Stimulated activated CD4-positive, alpha-beta T cell treated with anti-CD3 and anti-CD28 coated beads, Interleukin-1b, Interleukin-23, amount 100 ng/mL, for 48 hours (primary cell): ENCODE measurements at regions not wholly inside any gene's neighbourhood (a gene's known extent, or its start where the extent isn't known, plus 50 kb on each side); places are given as distances from the start of the nearest gene placed in this dataset.
"Not testable (repeated sequence)": the region's sequence is repeated elsewhere in the genome, so short reads cannot be mapped to it uniquely, and the experiment has no call there.

ENCODE experiments used
- DNase-seq: peaks from one replicate; pipeline ENCODE4 v3.0.0-alpha.2; 2020

DNA sequence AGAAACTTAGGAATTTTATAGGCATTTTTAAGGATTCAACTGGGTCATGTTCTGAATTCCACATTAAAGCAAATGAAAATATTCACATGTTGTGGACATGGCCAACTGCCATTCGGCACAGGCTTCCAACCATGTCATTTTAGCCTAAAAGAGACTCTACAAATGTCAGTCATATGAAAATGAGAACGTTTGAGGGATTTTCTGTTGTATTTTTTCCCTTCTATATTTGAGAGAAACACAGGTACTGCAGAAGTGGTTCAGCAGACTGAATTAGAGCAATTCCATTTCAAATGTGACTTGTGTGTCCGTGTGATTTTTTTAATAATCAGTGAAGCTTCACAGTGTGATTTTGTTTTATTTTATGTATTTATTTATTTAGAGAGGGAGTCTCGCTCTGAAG is 124.3 kb downstream of the TP53TG3F start:
- not testable (repeated sequence) for DNase-seq

DNA sequence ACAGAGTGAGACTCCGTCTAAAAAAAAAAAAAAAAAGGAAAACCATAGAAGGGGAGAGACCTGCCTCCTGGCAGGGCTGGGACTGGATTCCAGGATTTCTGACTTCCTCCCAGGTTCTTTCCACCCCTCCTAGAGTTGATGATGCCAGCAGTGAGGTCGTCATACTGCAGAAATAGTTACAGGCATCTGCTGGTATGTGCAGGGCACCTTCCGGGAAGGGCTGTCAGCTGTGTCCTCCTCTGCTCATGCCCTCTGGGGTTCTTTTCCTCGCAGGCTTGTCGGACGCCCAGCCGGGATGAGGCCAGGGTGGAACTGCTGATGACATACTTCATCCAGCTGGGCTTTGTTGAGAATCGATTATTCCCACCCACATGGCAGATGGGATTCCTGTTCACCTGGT is 129.2 kb downstream of the TP53TG3F start:
- not testable (repeated sequence) for DNase-seq

DNA sequence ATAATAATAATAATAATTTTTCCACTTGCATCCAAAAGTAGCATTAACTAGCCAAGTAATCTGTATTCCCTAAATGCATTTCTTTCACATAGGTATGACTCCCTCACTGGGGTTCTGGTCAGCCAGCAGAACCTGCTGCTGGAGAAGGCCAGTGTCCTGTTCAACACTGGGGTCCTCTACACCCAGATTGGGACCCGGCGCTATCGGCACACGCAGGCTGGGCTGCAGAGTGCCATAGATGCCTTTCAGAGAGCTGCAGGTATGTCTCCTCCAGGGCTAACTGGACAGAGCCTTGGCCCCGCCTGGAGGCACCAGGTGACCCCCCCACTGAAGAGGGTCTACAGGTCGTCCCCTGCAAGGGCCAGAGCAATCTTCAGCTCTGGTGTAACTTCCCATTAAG is 133.9 kb downstream of the TP53TG3F start:
- not testable (repeated sequence) for DNase-seq

DNA sequence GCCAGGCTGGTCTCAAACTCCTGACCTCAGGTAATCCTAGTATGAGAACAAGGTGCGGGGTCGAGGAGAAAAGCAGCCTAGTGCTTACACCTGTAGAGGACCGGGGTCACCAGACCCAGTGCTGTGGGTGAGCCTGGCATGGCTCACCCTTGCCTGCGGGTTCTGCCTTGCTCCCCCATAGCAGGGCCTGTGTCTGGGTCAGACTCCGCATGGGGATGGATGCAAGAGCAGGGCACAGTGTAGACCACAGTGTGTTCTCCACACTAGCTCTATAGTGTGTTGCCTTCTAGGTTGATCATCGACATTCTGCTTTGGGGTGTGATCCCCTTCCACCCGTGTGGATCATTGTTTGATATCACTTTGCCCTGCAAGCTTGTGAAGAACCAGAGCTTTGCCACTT is 135.7 kb downstream of the TP53TG3F start:
- DNase-seq = not testable (repeated sequence)

DNA sequence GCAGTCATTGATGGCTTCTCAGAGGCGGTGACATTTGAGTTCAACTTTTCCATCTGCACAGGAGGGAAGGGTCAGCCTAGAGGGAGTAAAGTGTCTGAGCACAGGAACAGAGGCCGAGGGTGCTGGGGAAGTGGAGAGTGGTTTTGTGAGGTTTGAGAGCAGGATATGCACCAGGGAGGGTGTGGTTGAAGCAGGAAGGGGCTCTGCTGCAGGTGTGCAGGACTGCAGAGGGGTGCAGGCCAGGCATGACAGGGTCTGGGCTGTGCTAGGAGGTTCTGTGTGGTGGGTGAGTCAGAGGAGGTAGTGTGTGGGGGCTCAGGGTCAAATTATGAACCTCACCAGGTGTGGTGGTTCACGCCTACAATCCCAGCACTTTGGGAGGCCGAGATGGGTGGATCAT is 141.6 kb downstream of the TP53TG3F start:
- DNase-seq = not testable (repeated sequence)

DNA sequence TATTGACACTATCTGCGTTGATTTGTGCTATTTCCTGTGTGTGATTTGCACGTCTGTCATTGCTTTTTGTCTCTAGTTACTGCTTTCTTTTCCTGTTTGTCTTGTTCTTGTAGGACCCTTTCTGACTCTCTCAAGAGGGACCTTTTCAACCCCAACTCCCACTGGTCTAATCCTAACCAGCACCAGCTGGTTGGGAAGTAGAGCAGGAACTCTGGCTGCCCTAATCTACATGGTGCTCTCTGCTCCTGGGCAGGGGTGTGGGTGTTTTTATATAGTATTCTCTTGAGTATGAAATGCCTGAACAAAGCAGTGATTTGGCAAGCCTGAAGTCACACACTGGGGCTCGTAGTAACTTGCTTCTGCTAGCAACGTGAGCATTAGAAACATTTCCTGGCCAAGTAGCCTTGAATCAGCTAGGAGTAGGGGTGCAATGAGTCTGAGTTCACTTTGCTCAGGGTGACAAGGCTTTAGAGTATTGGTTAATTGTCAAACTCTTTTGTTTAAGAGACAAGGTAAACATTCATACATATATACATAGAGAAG is 164.2 kb downstream of the TP53TG3F start:
- not testable (repeated sequence) for DNase-seq

DNA sequence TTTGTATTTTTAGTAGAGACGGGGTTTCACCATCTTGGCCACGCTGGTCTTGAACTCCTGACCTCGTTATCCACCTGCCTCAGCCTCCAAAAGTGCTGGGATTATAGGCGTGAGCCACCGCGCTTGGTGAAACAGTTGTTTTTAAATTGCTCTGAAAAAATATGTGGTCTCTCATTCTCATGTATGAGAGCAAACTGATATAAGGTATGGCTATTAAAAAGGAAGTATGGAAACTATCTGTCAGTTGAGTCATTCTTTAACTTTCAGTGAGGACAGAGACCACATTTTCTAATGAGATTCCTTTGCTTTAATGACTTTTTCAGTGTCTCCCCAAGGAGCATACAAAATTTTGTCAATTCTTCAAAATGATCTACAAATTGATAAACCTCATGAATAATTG is 169.5 kb downstream of the TP53TG3F start:
- not testable (repeated sequence) for DNase-seq

DNA sequence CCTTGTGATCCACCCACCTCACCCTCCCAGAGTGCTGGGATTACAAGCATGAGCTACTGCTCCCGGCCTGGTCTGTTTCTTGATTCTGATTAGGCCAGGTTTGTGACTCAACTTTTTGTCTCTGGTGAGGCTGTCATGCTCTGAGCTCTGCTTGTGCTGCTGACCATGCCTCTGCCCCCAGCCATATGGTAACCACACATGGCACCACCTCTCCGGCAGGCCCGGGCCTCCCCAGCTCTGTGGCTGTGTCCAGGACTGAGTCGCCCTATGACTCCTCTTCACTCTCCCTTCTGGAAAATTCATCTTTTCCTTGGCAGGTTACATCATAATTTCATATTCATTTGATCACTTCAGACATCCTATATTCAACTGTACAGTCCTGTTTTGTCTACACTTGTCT is 172.3 kb downstream of the TP53TG3F start:
- DNase-seq = not testable (repeated sequence)

DNA sequence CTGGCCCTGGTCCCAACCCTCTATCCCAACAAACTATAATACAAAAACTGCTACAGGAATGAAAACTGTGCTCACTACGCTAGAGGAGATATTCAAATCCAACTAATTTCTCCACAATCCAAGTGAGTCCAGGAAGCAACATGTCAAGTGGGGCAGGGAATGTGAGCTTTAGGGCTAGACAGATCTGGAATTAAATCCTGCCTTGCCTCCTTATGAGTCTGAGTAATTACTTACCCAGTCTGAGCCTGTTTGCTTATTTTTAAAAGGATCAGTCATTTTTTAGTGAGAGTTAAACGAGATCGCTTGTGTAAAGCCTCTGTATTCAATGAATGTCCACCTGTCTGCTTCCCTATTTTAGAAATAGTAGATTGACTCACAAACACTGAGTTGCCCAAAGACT is 174.6 kb downstream of the TP53TG3F start:
- not testable (repeated sequence) for DNase-seq

DNA sequence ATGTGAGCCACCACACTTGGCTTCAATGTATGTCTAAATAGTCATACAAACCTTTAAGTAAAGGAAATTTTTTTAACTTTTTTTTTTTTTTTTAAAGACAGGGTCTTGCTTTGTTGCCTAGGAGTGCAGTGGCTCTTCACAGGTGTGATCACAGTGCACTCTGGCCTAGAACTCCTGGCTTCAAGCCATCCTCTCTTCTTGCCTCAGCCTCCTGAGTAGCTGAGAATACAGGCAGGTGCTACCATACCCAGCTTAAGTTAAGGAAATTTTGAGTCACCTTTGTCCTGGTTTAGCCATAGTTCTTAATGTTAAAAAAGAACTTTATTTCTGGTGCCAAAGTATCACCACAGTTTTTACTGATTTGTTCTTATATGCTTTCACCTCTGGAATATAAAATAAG is 177.3 kb downstream of the TP53TG3F start:
- DNase-seq = not testable (repeated sequence)

DNA sequence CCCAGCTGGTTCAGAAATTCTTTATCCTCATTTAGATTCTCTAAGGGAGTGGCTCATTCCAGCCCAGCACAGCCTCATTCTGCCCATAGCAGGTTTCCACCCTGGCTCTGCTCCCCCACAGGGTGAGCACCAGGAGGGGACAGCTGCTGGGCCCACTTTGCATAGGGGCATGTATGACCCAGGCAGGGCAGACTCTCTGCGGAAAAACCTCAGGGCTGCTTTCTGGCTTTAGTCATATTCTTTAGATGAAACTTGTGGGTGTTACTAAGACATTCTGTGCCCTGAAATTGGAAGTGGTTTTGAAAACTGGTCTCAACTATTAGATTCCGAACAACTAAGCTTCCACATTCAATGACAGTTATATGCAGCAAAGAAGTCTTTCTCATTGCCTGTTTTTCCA is 183.9 kb downstream of the TP53TG3F start:
- DNase-seq = not testable (repeated sequence)

DNA sequence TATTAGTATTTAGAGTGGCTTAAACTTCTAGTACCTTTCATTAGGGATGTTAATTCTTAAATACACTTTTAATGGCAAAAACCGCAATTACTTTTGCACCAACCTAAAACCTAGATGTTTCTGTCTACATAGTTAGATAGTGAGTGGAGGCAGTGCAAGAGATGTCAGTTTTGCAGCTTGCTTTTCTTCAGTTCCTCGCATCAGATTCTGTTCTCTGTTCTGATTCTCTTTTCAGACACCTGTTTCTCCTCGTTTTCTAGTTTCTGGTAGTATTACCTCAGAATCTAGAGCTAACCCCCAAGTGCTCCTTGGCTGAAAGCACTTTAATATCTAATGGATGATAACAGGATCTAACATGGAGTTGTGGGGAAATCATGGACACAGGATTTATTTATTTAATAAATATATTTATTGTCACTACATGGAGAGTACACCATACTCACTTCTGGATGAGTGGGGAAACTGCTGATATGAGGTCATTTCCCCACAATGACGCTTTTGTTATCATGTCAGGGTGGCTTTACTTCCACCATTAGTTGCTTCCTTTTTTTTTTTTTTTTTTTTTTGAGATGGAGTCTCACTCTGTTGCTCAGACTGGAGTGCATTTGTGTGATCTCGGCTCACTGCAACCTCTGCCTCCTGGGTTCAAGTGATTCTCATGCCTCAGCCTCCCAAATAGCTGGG is 184.4 kb downstream of the TP53TG3F start:
- not testable (repeated sequence) for DNase-seq

DNA sequence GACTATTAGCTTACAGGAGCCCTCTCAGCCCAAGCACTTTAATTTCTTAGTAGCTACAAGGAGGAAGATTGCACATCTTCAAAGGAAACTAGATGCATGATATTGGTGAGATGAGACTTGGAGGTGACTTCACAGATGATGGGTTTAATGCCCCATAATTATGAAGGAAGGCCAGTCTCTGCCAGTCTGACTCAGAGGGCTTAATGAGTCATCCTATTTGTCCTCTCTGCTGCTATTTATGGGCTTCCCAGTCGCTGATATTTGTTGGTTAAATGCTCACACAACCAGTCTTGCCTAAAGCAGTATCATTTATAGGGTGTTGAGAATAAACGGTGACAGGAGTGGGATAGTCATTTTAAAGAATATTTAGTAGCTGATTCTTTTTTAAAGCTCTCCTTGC is 187.0 kb downstream of the TP53TG3F start:
- DNase-seq = not testable (repeated sequence)

DNA sequence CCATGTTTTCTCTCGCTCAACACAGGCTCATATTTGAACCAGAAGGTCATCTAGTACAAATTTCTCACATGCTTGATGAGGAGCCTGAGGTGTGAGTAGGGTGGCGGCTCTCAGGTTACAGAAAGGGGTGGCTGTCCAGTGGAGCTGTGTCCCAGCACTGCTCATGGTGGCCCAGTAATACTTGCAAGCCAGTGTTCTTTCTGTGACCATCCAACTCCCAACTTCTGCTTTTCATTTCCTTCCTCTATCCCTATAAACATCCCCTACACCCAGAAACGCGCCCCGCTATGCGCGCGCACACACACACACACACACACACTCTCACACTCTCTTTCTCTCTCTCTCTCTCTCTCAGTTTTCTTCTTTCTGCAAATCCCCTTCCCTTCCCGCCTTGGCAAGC is 196.3 kb downstream of the TP53TG3F start:
- not testable (repeated sequence) for DNase-seq

DNA sequence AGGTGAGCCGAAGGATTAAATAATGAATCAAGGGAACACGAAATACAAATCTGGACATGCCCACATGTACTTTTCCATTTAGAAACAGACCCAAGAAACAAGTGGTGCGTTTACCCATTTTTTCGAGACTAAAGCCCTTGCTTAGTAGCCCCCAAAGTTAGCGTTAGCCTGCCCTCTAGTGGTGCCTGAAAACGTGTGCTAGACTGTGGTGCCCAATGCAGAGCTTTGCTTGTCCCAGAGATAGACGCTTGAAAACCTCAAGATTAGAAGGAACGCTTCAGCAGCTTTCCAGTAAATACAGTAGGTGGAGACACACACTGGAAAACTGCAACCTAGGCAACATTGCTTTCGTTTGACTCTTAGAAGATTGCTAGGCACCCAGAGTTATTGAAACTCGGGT is 197.0 kb downstream of the TP53TG3F start:
- not testable (repeated sequence) for DNase-seq

DNA sequence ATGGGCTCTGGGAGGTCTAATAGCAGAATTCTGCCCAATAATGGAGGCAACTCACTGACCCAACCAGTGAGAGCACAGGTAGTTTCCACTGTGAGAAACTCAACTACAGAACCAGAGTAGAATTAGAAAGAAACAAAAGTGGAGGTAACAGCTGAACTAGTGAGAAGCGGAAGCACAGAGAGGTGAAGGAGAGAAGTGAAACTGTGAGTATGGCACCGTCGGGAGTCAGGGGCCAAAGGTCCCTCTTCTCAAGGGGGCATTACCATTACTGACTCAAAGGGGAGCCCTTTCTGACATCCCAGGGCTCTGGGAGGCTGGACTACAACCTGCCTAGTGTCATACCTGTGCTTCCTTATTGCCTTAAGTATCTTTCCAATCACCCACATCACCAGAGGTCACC is 198.3 kb downstream of the TP53TG3F start:
- DNase-seq = not testable (repeated sequence)

DNA sequence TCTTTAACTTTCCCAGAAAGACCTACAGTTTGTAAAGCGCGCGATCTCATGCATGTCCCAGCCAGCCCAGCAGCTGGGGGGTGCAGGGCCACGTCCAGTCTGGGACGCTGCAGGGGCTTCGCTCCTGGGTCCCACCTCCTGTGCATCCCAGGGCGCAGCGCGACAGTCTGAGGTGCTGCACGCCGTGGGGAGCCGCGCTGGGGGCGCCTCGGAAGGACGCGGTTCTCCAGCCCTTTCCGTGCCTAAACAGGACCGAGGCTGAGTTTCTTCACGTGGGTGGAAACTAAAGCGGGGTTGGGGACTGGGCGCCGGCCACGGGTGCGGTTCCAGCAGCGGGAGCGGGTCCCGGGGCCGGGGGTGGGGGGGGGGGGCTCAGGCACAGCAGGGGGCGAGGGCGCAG is 221.4 kb downstream of the TP53TG3F start:
- not testable (repeated sequence) for DNase-seq

DNA sequence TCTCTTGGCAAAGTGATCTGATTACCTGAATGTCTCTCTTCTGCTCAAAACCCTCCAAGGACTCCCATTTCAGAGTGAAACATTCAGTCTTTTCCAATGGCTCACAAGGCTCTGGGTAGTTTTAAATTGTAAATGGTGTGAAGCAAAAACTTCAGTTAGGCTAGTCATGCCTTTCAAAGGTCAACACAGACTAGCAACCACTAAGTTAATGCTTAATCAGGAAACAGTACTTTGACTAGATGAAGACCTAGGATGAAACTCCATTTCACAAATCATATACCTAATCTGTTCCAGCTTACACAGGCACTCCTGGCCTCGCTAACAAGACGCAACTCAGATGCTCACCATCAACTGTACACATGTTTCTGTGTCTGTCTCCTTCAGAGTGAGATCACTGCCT is 240.9 kb downstream of the TP53TG3F start:
- DNase-seq = not testable (repeated sequence)

DNA sequence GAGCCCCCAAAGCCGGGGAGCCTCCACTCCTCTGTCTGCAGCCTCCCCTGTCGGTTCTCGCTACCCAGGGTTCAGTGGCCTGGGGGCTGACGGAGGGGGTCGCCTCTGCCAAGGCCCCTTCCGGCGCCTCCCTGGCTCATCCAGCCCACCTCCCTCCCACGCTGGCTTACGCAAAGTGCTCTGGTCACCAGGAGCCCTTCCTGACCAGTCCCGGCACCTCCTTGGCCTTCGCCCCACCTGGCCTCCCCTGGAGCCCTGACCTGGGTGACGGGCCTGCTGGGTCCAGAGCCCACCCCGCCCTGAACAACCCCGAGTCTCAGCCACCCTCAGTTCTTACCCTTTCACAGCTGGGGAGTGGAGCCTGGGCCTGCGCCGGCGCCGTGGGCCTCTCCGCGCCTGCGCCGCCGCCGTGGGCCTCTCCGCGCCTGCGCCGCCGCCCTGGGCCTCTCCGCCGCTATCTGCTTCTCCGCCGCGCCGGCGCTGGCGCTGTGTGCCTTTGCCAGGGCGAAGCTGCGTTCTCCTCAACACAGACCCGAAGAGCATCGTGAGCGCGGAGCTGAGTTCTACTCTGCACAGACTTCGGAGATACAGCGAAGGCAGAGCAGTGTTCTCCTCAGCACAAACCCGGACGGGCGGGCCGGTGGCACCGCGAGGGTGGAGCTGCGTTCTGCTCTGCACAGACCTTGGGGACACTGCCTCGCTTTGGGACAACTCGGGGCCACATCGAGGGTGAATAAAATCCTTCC is 247.6 kb downstream of the TP53TG3F start:
- DNase-seq = not testable (repeated sequence)

DNA sequence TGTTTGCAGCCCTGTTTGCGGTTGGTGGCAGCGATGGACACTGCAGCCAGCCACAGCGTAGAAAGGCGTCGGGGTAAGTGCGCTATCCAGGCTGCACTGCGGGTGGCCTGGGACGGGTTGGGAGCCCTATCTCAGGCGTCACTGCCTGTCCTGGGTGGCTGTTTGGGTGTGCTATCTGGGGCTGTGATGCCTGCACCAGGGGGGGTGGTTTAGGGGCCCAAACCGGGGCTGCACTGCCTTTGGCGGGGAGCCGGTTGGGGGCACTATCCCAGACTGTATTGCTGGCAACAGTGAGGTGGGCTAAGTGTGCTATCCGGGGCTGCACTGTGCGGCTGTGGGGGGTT is 248.2 kb downstream of the TP53TG3F start:
- DNase-seq = not testable (repeated sequence)

DNA sequence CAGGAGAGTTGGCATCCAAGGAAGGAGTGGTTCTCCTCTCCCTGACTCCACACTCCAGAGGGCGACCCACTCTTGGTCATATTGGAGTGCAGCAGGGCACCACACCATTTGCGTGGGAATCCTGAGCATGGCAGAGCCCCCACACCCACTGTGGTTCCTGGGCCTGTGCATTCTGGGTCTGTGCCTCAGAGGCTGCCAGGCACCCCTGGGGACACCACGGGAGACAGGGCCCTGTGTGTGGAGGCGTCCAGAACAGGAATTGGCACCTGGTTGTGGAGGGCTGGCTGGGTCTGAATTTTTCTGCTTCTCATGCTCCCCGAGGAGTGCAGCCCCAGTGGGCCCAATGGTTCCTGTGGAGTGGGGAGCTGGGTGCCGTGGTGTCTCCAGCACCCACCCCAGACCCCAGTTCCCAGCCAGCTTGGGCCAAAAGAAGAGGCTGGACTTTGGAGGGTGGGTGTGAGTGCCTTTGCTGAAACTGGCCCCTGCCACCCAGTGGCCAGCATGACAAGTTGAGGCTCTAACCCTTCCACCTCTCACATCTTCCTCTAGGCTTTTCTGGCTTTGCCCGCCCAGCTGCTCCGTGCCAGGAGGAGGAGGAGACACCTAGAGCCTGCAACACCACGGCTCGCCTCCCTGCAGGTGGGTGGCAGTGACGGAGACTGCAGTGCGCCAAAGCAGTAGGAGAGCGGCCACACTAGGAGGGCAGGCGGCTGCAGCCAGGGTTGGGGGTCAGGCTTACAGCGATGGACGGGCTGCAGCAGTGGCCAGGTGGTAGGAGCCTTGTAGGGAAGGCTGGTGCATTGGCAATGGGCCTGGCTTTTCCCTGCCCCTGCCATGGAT is 250.7 kb downstream of the TP53TG3F start:
- DNase-seq = not testable (repeated sequence)

DNA sequence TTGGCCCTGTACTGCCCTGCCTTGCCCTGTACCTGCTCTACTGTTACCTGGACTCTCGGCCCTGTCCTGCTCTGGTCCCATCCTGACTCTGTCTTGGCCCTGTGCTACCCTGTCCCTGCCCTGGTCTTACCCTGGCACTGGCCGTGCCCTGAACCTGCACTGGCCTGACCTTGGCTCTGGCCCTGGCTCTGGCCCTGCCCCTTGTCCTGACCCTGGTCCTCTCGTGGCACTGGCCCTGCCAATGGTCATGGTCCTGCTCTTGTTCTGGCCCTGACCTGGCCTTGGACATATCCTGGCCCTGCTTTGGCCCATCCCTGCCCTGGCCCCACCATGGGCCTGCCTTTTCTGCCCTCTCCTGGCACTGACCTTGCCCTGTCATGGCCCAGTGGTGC is 251.3 kb downstream of the TP53TG3F start:
- DNase-seq = not testable (repeated sequence)

DNA sequence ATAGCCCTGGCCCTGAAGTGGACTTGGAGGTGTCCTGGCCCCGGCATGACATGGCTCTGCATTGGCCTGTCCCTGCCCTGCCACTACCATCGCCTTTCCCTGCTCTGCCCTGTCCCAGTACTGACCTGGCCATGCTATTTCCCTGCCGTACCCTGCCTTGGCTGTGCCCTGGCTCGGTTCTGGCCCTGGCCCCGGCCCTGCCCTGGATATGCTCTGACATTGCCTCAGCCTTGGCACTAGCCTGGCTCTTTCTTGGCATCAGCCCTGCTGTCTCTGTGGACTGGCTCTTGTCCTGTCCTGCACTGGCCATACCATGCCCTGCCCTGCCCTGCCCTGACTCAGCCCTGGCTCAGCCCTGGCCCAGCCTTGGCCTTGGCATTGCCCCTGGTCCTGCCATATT is 252.2 kb downstream of the TP53TG3F start:
- not testable (repeated sequence) for DNase-seq
